GM10266 (cell line): ENCODE measurements at regions not wholly inside any gene's neighbourhood (a gene's known extent, or its start where the extent isn't known, plus 50 kb on each side); places are given as distances from the start of the nearest gene placed in this dataset.

Experiments
- DNase-seq: peaks from one replicate; pipeline ENCODE4 v3.0.0; 2012; ENCODE audit errors: extremely low spot score
- TF ChIP-seq, protein P1 (sequence below): IDR thresholded peaks from 2 replicates; pipeline ENCODE4 v1.5.1; 2012; ENCODE audit warnings: mild to moderate bottlenecking, low read depth; ENCODE audit not compliant: control insufficient read depth, insufficient read depth; ENCODE audit errors: missing control alignments

- TF ChIP-seq, protein P1, sequence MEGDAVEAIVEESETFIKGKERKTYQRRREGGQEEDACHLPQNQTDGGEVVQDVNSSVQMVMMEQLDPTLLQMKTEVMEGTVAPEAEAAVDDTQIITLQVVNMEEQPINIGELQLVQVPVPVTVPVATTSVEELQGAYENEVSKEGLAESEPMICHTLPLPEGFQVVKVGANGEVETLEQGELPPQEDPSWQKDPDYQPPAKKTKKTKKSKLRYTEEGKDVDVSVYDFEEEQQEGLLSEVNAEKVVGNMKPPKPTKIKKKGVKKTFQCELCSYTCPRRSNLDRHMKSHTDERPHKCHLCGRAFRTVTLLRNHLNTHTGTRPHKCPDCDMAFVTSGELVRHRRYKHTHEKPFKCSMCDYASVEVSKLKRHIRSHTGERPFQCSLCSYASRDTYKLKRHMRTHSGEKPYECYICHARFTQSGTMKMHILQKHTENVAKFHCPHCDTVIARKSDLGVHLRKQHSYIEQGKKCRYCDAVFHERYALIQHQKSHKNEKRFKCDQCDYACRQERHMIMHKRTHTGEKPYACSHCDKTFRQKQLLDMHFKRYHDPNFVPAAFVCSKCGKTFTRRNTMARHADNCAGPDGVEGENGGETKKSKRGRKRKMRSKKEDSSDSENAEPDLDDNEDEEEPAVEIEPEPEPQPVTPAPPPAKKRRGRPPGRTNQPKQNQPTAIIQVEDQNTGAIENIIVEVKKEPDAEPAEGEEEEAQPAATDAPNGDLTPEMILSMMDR = no peak
- DNase-seq = no peak
These were observed 244.5 kb upstream of the PKDCC start for GRCh38 chr2:41803361-41803760.

DNA sequence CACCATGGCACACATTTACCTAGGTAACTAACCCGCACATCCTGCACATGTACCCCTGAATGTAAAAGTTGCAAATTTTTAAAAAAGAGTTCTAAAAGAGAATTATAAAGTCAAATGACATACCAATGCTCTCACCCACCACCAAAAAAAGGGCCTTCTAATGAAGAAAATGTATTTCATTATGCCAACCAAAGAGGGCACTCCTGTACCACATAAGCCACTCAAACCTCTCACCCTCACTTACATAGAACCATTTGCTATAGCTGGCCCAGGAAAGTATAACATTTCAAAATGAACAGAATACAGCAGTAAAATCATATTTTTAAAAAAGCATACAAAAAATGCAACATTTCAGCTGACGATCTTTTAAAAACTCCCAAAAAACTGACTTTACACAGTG, 241.5 kb upstream of the PKDCC start:
- no peak for DNase-seq
- TF ChIP-seq, protein P1 = no peak

GRCh38 chr2:41821167-41821566, 226.7 kb upstream of the PKDCC start:
- TF ChIP-seq, protein P1 = no peak
- no peak for DNase-seq

DNA sequence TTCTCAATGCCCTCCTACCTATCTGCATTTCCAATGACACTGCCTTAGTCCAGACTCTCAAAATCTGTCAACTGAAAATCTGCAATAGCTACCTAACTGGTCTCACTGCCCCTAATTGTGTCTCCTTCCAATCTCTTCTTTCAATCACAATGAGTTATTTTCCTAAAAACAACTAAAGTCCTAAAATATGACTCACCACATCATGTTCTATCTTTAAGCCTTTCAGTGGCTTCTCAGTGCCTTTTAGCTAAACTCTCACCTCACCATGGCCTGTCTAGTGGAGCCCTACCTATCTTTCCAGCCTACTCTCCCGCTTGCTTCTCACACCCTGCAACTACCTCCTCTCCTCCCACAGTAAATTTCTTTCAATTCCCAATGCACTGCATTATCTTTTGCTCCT, 220.9 kb upstream of the PKDCC start:
- TF ChIP-seq, protein P1 = no peak
- no peak for DNase-seq

DNA sequence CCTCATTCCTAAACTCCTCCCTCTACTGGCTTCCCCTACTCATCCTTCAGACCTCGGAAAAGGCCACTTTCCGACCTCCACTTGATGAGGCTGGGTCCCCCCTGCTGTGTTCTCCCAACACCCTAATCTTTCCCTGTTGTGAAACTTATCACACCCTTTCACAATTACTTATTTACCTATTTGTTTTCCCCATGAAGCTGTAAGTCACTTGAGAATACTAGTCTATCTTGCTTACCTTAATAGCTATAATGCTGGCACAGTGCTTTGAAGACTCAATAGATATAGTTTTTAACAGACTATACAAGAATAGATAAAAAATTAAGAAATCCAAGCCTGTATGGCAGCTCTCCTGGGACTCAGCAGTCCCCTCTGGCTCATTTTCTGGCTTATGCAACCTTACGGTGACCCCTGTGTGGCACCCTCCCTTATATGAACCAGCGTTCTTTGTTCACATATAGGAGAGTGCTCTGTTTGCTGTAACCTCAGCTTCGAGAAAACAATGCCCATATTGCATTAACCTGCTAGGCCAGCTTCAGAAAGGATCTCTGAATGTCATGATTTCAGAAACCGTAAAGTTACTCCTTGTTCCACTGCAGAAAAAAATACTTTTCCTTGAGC, 220.4 kb upstream of the PKDCC start:
- TF ChIP-seq, protein P1 = no peak
- DNase-seq = no peak

DNA sequence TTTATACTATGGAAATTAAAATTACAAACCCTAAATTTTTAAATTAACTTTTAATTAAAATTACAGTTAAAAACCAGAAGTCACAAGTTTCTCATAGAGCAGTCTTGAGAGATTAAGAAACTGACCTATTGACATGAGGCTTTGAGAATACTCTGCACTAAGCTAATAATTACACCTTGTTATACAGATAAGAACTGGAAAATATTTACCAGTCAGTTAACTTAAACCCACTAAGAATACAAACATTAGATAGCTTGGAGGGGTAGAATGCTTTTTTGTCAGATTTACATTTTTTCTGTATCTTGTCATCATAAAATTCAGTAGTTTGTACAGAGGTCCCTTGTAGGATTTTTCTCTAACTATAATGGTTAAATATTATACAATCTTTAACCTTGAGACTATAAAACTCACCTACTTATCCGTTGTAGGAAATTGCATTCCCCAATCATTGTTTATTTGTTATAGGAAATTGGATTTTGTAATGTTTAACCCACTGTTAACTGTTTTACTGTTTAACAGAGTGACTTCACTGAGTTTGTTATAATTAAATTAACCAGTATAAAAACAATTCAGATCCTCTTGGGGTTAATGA, 219.7 kb upstream of the PKDCC start:
- no peak for DNase-seq
- TF ChIP-seq, protein P1 = no peak

DNA sequence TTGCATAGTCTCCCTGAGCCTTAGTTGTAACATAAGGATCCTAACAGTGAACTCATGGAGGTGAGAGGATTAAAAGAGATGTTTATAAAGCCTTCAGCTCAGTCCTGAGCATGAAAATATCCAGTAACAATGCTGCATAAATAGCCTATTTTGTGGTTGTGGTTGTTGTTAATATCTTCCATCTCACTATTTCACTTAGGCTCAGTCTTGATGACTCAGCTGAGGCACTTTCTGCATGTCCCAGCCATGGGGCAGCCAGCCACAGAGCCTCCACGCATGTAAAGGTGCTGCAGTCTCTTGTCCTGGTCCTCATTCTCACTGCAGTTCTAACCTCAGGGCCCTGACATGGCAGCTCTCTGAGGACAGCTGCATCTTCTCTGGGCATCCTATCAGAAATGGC, 218.8 kb upstream of the PKDCC start:
- DNase-seq = no peak
- TF ChIP-seq, protein P1 = no peak
